Psoas muscle (tissue), 7 donors: ENCODE measurements at regions not wholly inside any gene's neighbourhood (a gene's known extent, or its start where the extent isn't known, plus 50 kb on each side); places are given as distances from the start of the nearest gene placed in this dataset.

Experiments
- ATAC-seq, 4 donors: fragments of 200-7000 bp; cut with Tn5 transposase; one replicate each; pipeline ENCODE4 v1.9.1; 2020; ENCODE audit warnings: moderate library complexity in 3 of 4, mild to moderate bottlenecking in 2 of 4
- DNase-seq, 2 donors: peaks; one replicate each; pipeline ENCODE4 v3.0.0-alpha.2; 2020
- H3K27ac ChIP-seq: fragments of 200-600 bp; one replicate; pipeline ENCODE4 v1.8.0; 2022
- H3K27me3 ChIP-seq, 3 donors: fragments of 200-600 bp in 1 of 3; one replicate each; pipeline versions ENCODE4 v1.6.1 to v1.8.0; 2013 to 2022; ENCODE audit warnings: low read length in 2 of 3, mild to moderate bottlenecking in 2 of 3, moderate library complexity in 1 of 3; ENCODE audit not compliant: insufficient read depth in 3 of 3
- H3K36me3 ChIP-seq, 2 donors: fragments of 200-600 bp in 1 of 2; one replicate each; pipeline versions ENCODE4 v1.6.1 to v1.8.0; 2013 to 2022; ENCODE audit warnings: low read depth in 1 of 2, mild to moderate bottlenecking in 1 of 2, moderate library complexity in 1 of 2; ENCODE audit not compliant: insufficient read depth in 1 of 2
- H3K4me1 ChIP-seq: fragments of 200-600 bp; one replicate; pipeline ENCODE4 v1.8.0; 2022
- H3K4me3 ChIP-seq: fragments of 200-600 bp; one replicate; pipeline ENCODE4 v1.8.0; 2022; ENCODE audit warnings: mild to moderate bottlenecking
- H3K9me3 ChIP-seq: fragments of 200-600 bp; one replicate; pipeline ENCODE4 v1.8.0; 2022
- CTCF ChIP-seq: fragments of 200-600 bp; IDR thresholded peaks from one replicate; pipeline ENCODE4 v1.8.0; 2022; ENCODE audit warnings: antibody characterized with exemption
- WGBS, 3 donors: extraction: QIAGEN DNeasy Blood & Tissue Kit; methylation state at CpG; one replicate each; pipeline versions ENCODE4 v1.1.6 to v1.1.7; 2013; 5-methylcytosine and 5-hydroxymethylcytosine counted together
- intact Hi-C, 2 donors: fragments of 100-400 bp; cut with DNase I; formaldehyde crosslinking; loops; one replicate each; pipeline versions ENCODE4 v1.11.0 to v1.14.2; 2022
- donor health status: healthy with polysubstance abuse.
- donor health status: DM: no; HTN: no; CAD: no; lungs with moderate emphysema.
- donor health status: Bipolar disorder and iron deficiency.
- donor health status: healthy.
- donor health status: DM: yes; HTN: yes; CAD: no.
- donor health status: DM: no; HTN: no; CAD: no.
- donor health status: DM: yes; HTN: yes; CAD: no.

- Histone ChIP-seq H3K9me3 (no peaks in the 10 kb centered on the region), H3K36me3 (no peaks in the 10 kb centered on the region), H3K4me1 (no peaks in the 10 kb centered on the region), H3K4me3 (no peak overlapping the region), H3K27ac (no peak overlapping the region), H3K27me3 (no peaks in the 10 kb centered on the region)
- intact Hi-C loops, result no loop called here
- 56 to 61% (median 60%) methylated on average over 3 of the region's 3 CpGs for WGBS, 3 donors
- no peak for TF ChIP-seq CTCF
- ATAC-seq (no peak), DNase-seq (no peak)
These were observed 480.6 kb upstream of the MBL2 start for GRCh38 chr10:53253221-53253620.

- Histone ChIP-seq H3K4me3 (no peak overlapping the region), H3K9me3 (no peaks in the 10 kb centered on the region), H3K27ac (no peak overlapping the region), H3K27me3 (no peaks in the 10 kb centered on the region), H3K4me1 (no peaks in the 10 kb centered on the region), H3K36me3 (no peaks in the 10 kb centered on the region)
- ATAC-seq (no peak), DNase-seq (no peak)
- WGBS, 3 donors, result 72 to 74% (median 73%) methylated on average over 4 of the region's 4 CpGs
- intact Hi-C loops, result no loop called here
- no peak for TF ChIP-seq CTCF
These were observed 467.3 kb upstream of the MBL2 start for GRCh38 chr10:53239873-53240272.

- Histone ChIP-seq H3K4me1 (no peaks in the 10 kb centered on the region), H3K27me3 (no peaks in the 10 kb centered on the region), H3K9me3 (no peaks in the 10 kb centered on the region), H3K4me3 (no peak overlapping the region), H3K36me3 (no peaks in the 10 kb centered on the region), H3K27ac (no peak overlapping the region)
- no peak for DNase-seq
- WGBS, 3 donors, result 79 to 87% (median 86%) methylated on average over 1 of the region's 1 CpG
- intact Hi-C loops, result no loop called here
- TF ChIP-seq CTCF, result no peak
- ATAC-seq, result no peak
These were observed 464.4 kb upstream of the MBL2 start for GRCh38 chr10:53236941-53237340.

DNA sequence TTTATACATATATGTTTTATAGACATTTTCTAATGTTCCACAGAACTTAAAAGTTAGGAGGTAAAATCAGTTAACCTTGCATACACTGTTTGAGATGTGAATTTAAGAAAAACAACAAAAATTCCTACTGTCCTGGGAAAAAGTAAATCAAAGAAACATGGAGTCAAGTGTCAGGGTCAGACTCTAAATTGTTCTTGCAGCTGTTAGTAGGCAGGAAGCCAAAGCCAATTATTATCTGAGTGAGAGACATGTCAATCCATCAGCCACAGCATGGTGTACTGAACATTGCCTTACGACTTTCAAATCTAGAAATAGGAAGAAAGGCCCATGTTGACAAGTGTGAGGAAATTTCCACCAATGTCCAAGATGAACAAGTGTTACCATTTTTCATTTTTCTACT is 461.2 kb upstream of the MBL2 start:
- Histone ChIP-seq H3K27me3 (no peaks in the 10 kb centered on the region), H3K27ac (no peak overlapping the region), H3K9me3 (no peaks in the 10 kb centered on the region), H3K36me3 (no peaks in the 10 kb centered on the region), H3K4me1 (no peaks in the 10 kb centered on the region), H3K4me3 (no peak overlapping the region)
- TF ChIP-seq CTCF, result no peak
- DNase-seq, result no peak
- intact Hi-C loops, result no loop called here
- no peak for ATAC-seq
- WGBS, 3 donors, result 8 to 17% (median 13%) methylated on average over 1 of the region's 1 CpG

DNA sequence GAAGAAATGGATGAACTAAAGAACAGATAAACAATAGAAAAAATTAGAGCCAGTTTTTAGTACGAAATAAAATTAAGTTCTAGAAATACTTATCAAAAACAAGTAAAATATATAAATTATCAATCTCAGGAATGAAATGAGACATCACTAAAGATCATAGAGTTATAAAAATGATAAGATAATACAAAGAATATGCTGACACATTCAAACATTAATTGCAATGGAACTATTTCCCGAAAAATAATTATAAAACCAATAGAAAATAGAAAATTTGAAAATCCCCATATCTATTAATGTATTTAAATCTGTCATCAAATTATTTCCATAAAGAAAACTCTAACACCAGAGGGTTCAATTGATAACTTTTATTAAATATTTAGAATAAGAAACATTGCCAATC is 458.1 kb upstream of the MBL2 start:
- H3K27ac ChIP-seq, result no peak overlapping the region
- 47 to 49% (median 48%) methylated on average over 2 of the region's 2 CpGs for WGBS, 3 donors
- no peaks in the 10 kb centered on the region for H3K9me3 ChIP-seq
- no peak for TF ChIP-seq CTCF
- no peaks in the 10 kb centered on the region for H3K27me3 ChIP-seq
- H3K4me3 ChIP-seq, result no peak overlapping the region
- ATAC-seq (no peak), DNase-seq (no peak)
- H3K36me3 ChIP-seq, result no peaks in the 10 kb centered on the region
- no peaks in the 10 kb centered on the region for H3K4me1 ChIP-seq
- intact Hi-C loops, result no loop called here
